ENCODE measurements at regions not wholly inside any gene's neighbourhood (a gene's known extent, or its start where the extent isn't known, plus 50 kb on each side); places are given as distances from the start of the nearest gene placed in this dataset.

DNA sequence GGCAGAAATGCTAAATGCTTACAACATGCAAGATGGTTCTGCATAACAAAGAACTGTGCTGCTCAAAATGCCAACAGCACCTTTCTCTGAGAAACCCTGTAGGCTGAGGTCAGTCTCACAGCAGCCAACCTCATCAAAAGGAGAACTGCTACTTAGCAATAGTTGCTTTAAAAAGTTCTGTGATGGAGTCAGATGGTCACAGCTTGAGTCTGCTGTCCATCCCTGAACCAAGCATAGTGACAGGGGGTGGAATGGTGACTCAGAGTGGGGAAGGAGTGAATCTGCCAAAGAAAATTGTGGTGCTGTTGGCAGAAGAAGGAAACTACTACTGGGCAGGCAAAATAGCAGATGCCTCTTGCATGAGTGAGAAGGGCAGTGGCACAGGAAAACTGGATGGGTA, 106.0 kb upstream of the FAM78B start:
- CTCF ChIA-PET = no interaction called here
- H3K27ac ChIP-seq (ENCODE audit: low read depth, low read length) = no peak overlapping the region
- POLR2A ChIA-PET = no interaction called here
- no peaks in the 10 kb centered on the region for H3K27me3 ChIP-seq (ENCODE audit: control insufficient read depth, insufficient read depth, low read length)
- no peak overlapping the region for H3K4me3 ChIP-seq (ENCODE audit: low read depth, low read length)
- peaks cover 21% of the 10 kb centered on the region for H3K9me3 ChIP-seq (ENCODE audit: control insufficient read depth, insufficient read depth, low read length)
- no peak for DNase-seq (ENCODE audit: low read depth, low spot score)
- TF ChIP-seq CTCF (IDR thresholded peaks at IDR 0.05; ENCODE audit: low read depth, low read length) = no peak

- H3K27ac ChIP-seq (ENCODE audit: low read depth, low read length) = no peak overlapping the region
- no peak for TF ChIP-seq CTCF (IDR thresholded peaks at IDR 0.05; ENCODE audit: low read depth, low read length)
- H3K9me3 ChIP-seq (ENCODE audit: control insufficient read depth, insufficient read depth, low read length) = peaks cover 21% of the 10 kb centered on the region
- DNase-seq (ENCODE audit: low read depth, low spot score) = no peak
- H3K4me3 ChIP-seq (ENCODE audit: low read depth, low read length) = no peak overlapping the region
- CTCF ChIA-PET = no interaction called here
- no peaks in the 10 kb centered on the region for H3K27me3 ChIP-seq (ENCODE audit: control insufficient read depth, insufficient read depth, low read length)
- POLR2A ChIA-PET = no interaction called here
Observed at GRCh38 chr1:166273618-166274017, 106.8 kb upstream of the FAM78B start.

GRCh38 chr1:166282391-166283137, 115.8 kb upstream of the FAM78B start:
- TF ChIP-seq CTCF (IDR thresholded peaks at IDR 0.05; ENCODE audit: low read depth, low read length) = no peak
- DNase-seq (ENCODE audit: low read depth, low spot score) = no peak
- POLR2A ChIA-PET = no interaction called here
- Histone ChIP-seq H3K27me3 (ENCODE audit: control insufficient read depth, insufficient read depth, low read length) (no peaks in the 10 kb centered on the region), H3K4me3 (ENCODE audit: low read depth, low read length) (no peak overlapping the region), H3K9me3 (ENCODE audit: control insufficient read depth, insufficient read depth, low read length) (peaks cover 16% of the 10 kb centered on the region), H3K27ac (ENCODE audit: low read depth, low read length) (no peak overlapping the region)
- CTCF ChIA-PET = no interaction called here

DNA sequence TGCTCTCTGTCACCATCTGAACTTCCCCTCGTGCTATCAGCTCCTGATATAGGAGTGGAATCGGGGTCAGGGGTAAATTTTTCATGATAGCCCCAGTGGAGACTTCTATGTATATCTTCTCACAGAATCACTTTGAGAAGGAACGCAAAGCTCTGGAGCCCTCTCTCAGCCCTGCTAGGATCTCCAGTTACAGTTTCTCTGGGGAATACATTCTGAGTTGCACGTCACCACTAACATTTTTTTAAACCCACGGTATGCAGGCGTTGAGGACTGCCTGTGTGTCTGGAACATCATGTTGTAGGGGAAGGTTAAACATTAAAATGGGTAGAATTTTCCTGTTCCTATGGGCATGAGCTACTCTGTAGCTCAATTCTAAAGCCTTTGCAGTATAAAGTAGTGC, 116.4 kb upstream of the FAM78B start:
- TF ChIP-seq CTCF (IDR thresholded peaks at IDR 0.05; ENCODE audit: low read depth, low read length) = no peak
- CTCF ChIA-PET = no interaction called here
- no peak for DNase-seq (ENCODE audit: low read depth, low spot score)
- Histone ChIP-seq H3K9me3 (ENCODE audit: control insufficient read depth, insufficient read depth, low read length) (peaks cover 19% of the 10 kb centered on the region), H3K27me3 (ENCODE audit: control insufficient read depth, insufficient read depth, low read length) (no peaks in the 10 kb centered on the region), H3K27ac (ENCODE audit: low read depth, low read length) (no peak overlapping the region), H3K4me3 (ENCODE audit: low read depth, low read length) (no peak overlapping the region)
- POLR2A ChIA-PET = no interaction called here

DNA sequence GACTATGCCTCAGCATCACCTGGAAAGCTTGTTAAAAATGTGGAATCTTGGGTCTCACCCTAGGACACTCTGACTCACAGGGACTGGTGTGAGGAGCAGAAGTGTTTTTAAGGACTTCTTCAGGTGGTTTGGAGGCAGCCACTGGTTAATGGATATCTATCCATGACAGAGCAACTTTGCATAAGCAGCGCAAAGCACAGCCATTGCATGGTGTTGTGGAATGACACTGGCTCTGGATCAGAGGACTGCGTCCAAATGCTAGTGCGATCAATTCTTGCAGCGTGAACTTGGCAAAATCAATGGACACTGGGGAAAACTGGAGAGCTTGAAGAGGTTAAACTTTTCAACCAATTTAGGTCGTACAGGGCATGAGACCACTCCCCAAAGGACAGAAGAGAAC, 116.8 kb upstream of the FAM78B start:
- Histone ChIP-seq H3K4me3 (ENCODE audit: low read depth, low read length) (no peak overlapping the region), H3K9me3 (ENCODE audit: control insufficient read depth, insufficient read depth, low read length) (peaks cover 19% of the 10 kb centered on the region), H3K27ac (ENCODE audit: low read depth, low read length) (no peak overlapping the region), H3K27me3 (ENCODE audit: control insufficient read depth, insufficient read depth, low read length) (no peaks in the 10 kb centered on the region)
- TF ChIP-seq CTCF (IDR thresholded peaks at IDR 0.05; ENCODE audit: low read depth, low read length) = no peak
- DNase-seq (ENCODE audit: low read depth, low spot score) = no peak
- CTCF ChIA-PET = no interaction called here
- POLR2A ChIA-PET = no interaction called here

All from AG04450 (cell line).